T follicular helper cell (primary cell): ENCODE measurements at regions not wholly inside any gene's neighbourhood (a gene's known extent, or its start where the extent isn't known, plus 50 kb on each side); places are given as distances from the start of the nearest gene placed in this dataset.

ENCODE experiments used
- DNase-seq: peaks from one replicate; pipeline ENCODE4 v3.0.0-alpha.2; 2020; ENCODE audit warnings: low read depth

GRCh38 chr10:62708569-62708968 is 96.0 kb upstream of the ADO start:
- DNase-seq, result no peak

GRCh38 chr10:62709200-62709599 is 95.3 kb upstream of the ADO start:
- no peak for DNase-seq

- DNase-seq, result no peak
Observed at GRCh38 chr10:62710182-62710581, 94.3 kb upstream of the ADO start.

GRCh38 chr10:62715383-62715782 is 89.1 kb upstream of the ADO start:
- no peak for DNase-seq

GRCh38 chr10:62718585-62718984 is 85.9 kb upstream of the ADO start:
- DNase-seq, result no peak

- no peak for DNase-seq
Observed at GRCh38 chr10:62719061-62719460, 85.5 kb upstream of the ADO start.

- DNase-seq, result no peak
Observed at GRCh38 chr10:62721687-62722086, 82.8 kb upstream of the ADO start.

GRCh38 chr10:62723375-62723774 is 81.1 kb upstream of the ADO start:
- DNase-seq, result no peak

- no peak for DNase-seq
Observed at GRCh38 chr10:62724465-62724864, 80.1 kb upstream of the ADO start.

- no peak for DNase-seq
Observed at GRCh38 chr10:62726142-62726541, 78.4 kb upstream of the ADO start.

GRCh38 chr10:62726638-62727037 is 77.9 kb upstream of the ADO start:
- no peak for DNase-seq

- no peak for DNase-seq
Observed at GRCh38 chr10:62727934-62728333, 76.6 kb upstream of the ADO start.

GRCh38 chr10:62728479-62728878 is 76.0 kb upstream of the ADO start:
- no peak for DNase-seq

GRCh38 chr10:62732841-62733653 is 71.5 kb upstream of the ADO start:
- peak; percentile 31 for DNase-seq

GRCh38 chr10:62733654-62734293 is 70.7 kb upstream of the ADO start:
- no peak for DNase-seq

- no peak for DNase-seq
Observed at GRCh38 chr10:62734781-62735463, 69.6 kb upstream of the ADO start.

- no peak for DNase-seq
Observed at GRCh38 chr10:62735464-62736167, 68.9 kb upstream of the ADO start.

GRCh38 chr10:62736168-62736546 is 68.4 kb upstream of the ADO start:
- no peak for DNase-seq

- DNase-seq, result no peak
Observed at GRCh38 chr10:62738916-62739315, 65.6 kb upstream of the ADO start.

GRCh38 chr10:62740885-62741745 is 63.4 kb upstream of the ADO start:
- DNase-seq, result no peak

- no peak for DNase-seq
Observed at GRCh38 chr10:62741996-62742395, 62.5 kb upstream of the ADO start.
